T-helper 9 cell (primary cell): ENCODE measurements at regions not wholly inside any gene's neighbourhood (a gene's known extent, or its start where the extent isn't known, plus 50 kb on each side); places are given as distances from the start of the nearest gene placed in this dataset.
"Not testable (repeated sequence)": the region's sequence is repeated elsewhere in the genome, so short reads cannot be mapped to it uniquely, and the experiment has no call there.

ENCODE experiments used
- DNase-seq: peaks from one replicate; pipeline ENCODE4 v3.0.0-alpha.2; 2020

DNA sequence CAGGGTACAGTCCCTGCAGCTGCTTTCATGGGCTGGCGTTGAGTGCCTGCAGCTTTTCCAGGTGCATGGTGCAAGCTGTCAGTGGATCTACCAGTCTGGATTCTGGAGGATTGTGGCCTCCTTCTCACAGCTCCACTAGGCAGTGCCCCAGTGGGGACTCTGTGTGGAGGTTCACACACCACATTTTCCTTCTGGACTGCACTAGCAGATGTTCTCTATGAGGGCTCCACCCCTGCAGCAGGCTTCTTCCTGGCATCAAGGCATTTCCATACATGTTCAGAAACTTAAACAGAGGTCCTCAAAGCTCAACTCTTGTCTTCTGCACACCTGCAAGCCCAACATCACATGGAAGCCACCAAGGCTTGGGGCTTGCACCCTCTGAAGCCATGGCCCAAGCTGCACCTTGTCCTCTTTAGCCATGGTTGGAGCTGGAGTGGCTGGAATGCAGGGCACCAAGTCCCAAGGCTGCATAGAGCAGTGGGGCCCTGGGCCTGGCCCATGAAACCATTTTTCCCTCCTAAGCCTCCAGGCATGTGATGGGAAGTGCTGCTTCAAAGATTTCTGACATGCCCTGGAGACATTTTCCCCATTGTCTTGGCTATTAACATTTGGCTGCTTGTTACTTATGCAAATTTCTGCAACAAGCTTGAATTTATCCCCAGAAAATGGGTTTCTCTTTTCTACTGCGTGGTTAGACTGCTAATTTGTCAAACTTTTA lies 250.2 kb upstream of the COPS8 start:
- no peak for DNase-seq

DNA sequence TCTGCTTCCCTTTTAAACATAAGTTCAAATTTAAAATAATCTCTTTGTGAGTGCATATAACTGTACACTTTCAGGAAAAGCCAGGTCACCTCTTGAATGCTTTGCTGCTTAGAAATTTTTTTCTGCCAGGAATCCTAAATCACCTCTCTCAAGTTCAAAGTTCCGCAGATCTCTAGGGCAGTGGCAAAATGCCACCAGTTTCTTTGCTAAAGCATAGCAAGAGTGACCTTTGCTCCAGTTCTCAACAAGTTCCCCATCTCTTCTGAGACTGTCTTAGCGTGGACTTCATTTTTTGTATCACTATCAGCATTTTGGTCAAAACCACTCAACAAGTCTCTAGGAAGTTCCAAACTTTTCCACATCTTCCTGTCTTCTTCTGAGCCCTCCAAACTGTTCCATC lies 249.7 kb upstream of the COPS8 start:
- not testable (repeated sequence) for DNase-seq

DNA sequence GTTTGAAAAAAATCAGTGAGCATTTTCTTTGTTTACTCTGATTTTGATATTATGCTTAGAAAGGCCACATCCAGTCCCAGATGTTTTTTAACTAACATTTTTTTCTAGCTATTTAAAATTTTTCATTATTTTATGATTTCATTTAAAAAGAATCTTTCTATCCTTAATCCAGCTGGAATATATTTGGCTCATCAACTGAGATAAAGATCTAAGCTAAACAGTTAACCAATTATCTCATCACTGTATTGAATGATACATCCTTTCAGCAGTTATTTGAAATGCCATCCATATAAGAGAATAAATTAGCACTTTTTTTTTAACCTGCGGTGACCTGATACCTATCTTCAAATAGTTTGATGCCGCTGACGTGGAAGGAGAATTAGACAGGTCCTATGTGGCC lies 245.5 kb upstream of the COPS8 start:
- no peak for DNase-seq

DNA sequence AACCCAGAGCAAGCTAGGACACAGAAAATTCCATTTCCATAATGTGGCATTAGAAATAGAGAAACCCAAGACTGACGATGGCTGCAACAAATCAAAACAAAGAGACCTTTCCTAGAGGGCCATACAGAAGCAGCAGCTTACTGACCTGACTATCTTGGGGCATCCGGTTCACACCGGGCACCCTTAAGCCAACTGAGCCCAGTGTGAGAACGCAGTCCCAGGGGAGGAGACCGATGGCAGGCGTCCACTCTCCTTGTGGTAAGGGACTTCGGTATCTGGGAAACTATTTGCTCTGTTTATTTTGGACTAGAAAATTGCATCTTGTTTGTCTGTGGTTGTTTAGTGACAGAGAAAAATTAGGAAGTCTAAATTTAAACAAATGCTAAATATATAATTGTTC lies 244.8 kb upstream of the COPS8 start:
- DNase-seq: no peak

DNA sequence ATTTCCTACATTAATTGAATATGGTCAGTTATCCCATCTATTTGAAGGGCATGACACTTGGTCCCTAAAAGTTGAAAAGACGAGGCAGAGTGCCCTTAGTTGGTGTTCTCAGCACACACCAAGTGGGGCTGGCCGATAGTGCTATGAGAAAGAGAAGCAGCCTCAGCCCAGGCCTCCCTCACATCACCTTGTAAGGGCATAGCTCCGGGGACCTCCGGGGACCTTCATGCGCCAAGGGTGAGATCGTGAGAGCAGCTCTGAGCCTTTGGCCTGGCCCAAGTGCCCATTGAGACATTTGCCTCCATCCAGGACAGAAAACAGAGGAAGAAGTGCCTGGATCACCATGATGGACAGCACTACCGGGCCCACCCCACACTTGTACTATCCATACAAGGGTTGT lies 244.3 kb upstream of the COPS8 start:
- no peak for DNase-seq

DNA sequence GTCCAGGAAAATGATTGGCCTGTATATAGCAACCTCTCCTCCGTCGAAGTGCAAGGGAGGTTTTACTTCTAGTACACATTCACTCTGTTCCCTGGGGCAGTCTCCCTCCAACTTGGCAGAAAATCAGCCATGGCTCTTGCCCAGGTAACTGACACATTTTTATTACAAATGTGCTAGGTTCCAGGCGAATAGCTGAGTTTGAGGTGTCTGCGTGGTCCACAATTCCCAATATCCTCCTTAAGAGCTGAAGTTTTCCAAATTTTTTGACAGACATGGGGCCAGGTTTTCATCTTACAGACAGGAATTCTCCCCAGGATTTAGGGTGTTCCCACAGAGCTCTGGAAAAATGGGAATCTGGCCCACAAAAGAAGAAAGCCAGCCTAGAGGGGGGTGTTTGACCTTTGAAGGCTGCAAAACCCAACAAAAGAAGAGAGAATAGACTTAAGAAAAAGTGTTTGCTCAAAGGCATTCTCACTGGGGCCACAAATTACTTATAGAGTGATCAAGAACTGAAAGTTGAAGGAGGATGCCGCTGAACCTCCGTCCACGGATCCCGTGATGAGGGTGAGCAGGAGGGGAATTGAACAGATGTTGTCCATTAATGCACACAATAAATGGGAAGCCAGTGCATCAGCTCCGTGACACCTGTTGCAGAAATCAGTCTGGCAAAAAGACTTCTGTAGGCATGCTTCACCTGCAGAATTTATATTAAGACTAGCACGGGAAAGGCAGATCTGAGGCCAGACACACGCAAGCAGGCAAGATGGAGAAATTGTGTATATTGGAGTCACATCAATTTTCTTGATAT lies 242.3 kb upstream of the COPS8 start:
- DNase-seq: no peak

DNA sequence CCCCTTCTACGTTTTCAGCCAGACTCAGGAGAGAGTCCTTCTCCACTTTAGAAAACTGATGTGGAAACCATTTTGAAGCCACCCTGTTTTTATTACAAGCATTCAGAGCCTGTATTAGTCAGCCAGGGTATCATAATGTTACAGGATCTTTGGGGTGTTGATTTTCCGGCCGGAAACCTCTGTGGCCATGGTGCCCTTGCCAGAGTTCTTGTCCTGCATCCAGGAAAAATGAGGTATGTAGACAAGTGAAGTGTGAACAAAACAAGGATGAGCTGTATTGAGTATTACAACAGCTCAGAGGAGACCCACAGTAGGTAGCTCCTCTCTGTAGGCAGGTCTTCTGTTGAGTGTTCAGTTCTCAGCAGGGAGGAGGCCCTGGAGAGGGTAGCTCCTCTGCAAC lies 241.0 kb upstream of the COPS8 start:
- DNase-seq: no peak

DNA sequence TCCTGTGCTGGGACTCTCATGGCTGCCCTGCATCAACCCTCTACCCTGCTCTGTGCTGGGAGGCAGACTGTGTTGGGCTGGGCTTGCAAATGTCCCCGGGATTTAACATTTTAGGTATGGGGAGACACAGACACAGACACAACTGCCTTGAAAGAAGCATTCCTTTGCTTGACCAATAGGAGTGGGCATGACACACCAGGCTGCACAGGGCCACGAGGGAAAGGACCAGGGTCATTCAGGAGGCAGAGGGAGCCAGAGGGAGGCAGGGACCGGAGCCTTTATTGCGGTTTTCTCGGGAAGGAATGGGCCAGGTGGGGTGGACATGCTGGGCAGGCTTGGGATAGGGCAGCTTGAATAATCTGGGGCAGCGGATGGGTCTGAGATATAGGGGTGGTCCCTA lies 238.7 kb upstream of the COPS8 start:
- no peak for DNase-seq

DNA sequence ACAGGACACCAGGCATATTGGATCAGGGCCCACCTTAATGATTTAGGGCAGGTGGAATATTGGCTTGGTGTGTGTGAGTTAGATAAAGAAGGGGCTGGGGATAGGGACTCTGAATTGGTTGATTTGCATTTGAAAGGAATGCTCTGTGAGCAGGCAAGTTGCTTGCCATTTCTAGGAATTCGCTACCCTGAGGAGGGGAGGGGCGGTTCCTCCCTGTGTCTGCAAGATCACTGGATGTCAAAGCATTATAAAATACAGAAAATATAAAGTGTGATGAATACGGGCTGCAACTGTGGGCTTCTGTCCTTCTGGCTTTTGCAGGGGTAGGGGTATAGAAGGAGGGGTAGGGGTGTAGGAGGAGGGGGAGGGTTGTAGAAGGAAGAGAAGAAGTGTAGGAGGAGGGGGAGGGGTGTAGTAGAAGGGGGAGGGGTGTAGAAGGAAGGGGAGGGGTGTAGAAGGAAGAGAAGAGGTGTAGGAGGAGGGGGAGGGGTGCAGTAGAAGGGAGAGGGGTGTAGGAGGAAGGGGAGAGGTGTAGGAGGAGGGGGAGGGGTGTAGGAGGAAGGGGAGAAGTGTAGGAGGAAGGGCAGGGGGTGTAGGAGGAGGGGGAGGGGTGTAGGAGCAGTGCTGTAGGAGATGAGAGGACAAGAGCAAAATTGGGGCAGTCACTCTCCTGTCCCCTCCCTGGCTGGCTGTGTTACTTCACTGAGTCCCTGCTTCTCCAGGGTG lies 238.0 kb upstream of the COPS8 start:
- no peak for DNase-seq

DNA sequence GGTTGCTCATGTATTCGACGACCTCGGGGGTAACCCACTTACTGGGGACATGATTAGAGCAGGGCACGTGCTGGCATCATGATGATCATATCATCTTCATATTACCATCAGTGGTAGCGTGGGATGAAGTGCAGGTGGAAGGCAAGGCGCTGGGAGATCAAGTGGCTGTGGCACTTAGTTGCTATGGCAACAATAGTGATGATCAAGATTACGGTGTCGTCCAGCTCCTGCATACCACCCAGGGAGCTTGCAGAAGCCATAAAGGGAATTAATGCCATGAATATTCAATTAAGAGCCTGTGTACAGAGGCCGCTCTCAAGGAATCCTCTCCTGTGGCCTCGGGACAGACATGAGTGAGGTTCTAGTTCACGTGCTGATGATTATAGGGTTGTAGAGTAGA lies 237.2 kb upstream of the COPS8 start:
- no peak for DNase-seq

DNA sequence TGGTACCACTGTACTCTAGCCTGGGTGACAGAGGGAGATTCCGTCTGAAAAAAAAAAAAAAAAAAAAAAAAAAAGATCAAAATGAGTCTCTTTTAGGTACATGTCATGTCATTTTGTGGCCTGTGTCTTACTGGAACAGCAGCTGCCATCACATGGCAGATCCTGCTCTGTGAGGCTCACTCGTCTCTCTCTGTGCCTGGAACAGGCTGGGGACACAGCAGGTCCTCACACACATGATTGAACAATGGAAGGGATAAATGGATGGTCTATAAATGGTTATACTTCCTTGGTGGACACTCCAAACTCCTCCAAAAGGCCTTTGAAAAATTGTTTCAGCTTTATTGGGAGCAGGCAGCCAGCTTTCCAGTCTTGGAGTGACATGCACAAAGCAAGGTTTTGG lies 236.2 kb upstream of the COPS8 start:
- no peak for DNase-seq

DNA sequence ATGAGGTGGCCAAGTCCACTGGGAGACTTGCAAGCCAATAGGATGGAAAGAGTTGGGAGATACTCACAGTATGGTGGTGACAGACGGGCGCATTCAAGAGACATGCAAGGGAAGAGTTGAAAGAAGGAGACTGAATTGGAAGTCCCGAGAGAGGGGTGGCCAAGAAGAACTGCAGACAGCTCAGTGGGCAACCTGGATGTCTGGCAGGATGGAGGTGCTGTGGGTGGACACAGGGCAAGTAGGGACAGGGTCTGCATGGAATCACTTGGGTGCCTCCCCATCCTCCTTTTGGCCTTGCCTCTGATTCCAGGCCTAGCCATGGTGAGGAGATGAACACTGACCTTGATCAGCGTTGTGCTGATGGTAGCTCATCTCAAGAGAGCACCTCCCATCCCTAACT lies 235.7 kb upstream of the COPS8 start:
- DNase-seq: no peak

DNA sequence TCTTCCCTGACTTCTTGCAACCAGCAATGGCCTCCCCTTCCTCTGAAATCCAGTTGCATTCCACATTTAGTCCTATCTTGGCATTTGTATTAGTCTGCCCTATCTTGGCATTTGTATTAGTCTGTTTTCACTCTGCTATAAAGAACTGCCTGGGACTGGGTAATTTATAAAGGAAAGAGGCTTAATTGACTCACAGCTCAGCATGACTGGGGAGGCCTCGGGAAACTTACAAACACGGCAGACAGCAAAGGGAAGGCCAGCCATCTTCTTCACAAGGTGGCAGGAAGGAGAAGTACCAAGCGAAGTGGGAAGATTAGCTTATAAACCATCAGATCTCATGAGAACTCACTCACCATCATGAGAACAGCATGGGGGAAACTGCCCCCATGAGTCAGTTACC lies 234.5 kb upstream of the COPS8 start:
- no peak for DNase-seq

DNA sequence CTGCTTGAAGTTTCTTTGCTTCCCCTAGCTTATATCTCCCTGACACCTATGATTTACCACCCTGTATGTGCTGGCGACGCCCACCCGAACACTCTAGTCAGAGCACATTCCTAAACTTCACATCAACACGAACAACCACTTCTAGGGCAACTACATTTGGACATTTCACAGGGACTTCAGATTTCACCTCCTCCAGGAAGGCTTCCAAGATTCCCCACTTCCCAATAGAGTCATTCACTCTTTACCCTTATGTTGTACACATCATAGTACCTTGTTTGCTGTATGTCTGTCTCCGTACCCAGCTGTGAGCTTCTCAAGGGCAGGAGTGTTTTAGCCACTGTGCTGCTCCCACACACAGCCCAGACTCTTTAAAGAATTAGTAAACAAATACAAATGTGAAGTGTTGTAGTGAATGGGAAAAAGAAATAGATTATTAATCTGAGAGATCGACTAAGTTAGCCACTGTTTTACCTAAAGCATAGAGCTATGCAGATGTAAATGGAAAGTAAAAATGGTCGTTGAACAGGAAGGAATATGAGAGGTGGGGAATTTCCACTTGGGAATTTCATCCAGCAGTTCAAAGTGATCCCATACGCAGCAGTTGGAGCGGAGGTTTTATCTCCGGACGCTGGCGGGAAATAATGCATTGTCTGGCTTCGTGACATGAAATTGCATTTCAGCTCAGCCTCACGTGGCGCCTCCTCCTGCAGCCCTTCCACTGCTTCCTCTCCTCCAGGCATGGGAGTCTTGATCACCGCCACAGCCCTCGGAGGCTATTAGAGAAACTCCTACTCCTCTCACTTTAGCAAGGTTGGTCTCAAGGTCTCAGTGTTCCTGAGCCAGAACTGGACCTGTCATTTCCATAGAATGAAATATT lies 233.4 kb upstream of the COPS8 start:
- no peak for DNase-seq

DNA sequence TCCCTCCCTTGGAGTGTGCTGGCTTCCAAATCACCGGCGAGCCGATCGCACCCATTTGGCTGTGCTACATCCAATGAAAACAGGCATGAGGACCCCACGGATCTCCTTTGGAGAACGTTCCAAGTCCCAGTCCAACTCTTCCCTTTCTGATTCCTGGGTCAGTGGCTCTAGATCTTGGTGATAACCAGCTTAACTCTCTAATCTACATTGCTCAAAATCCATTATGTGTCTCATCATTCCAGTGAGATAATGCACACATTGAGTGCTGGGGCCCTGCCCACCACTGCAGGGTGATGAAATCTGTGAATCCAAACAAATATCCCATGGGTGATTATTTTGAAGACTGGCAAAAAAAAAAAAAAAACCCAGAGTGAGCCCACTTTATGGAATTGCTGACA lies 232.7 kb upstream of the COPS8 start:
- no peak for DNase-seq

DNA sequence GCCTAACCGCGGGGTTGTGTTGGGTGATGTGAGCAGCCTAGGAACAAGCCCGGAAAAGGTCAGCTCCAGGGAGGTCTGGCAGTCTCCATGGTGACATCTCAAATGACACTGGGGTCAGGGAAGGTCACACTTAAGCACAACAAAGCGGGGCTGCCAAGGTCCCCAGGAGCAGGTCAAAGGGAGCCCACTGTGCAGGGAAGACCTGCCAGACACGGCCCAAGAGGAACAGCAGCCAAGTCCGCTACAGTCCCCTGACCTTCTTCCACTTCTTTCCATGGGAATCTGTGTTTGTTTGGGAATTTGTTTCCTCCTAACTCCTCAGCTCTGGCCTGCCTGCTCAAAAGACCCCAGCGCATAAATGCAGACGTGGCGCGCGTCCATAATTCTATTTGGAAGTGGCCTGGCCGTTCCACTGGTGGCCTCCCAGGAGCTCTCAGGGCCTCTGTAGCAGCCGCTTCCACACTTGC lies 232.1 kb upstream of the COPS8 start:
- DNase-seq: no peak

DNA sequence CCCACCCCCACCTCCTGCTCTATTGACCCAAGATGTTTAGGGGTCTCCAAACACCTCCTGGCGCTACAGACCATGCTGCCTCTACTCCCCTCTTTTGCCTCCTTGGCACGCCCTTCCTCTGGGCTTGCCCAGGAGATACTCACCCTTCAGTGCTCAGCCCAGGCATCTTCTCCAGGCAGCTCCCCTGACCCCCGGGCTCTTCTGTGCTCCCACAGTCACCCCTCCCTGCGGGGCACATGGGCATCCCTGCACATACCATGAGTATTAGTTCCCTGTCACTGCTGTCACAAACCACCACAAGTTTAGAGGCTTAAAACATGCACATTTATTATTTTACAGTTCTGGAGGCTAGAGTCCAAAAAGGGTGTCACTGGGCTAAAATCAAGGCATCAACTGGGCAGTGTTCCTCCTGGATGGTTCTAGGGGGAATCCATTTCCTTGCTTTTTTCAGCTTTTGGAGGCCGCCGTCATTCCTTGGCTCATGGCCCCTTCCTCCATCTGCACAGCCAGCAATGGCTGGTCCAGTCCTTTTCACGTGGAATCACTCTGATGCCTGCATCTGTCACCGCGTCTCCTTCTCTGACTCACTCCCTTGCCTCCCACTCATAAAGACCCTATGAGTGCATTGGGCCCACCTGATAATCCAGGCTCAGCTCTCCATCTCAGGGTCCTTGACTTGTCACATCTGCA lies 230.4 kb upstream of the COPS8 start:
- DNase-seq: no peak

DNA sequence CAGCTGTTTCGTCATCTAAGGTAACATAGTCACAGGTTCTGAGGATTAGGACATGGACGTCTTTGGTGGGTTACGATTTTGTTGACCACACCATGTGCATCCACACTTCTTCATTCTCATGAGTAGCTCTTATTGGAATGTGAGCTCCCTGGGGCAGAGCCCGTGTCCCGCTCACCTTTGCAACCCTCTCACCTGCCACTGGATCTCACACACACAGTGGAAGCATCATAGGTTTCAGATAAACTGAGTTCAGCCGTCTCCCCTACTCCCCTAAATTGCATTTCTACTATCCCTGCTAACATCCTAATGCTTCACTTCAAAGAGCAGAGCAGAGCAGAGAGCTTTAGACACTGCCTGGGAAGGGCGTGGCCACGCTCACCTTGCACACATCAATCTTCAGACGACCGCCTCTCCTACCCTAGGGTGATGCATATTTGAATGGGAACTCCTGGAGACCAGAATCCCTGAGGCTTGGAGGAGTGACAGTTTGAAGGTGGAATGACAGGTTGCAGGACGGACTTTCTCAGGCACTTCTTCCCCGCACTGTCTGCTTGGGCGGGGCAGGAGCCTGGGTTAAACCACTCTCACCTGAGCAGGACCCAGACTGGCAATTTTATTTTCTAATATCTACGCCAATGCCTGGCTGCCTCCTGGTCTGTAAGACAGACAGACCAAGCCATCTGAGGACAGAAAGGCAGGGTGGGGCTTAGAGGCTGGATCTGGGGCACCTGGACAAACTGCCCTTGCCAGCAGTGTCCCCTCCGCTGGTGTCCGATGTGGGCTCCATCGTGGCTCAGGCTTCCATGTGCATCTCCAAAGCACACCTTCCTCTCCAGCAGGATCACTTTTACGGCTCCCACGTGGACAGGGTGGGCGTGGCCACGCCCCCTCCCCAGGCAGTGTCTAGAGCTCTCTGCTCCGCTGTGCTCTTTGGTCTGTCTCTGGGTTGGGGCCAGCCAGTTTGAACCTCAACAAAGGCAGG lies 229.5 kb upstream of the COPS8 start:
- DNase-seq: no peak

DNA sequence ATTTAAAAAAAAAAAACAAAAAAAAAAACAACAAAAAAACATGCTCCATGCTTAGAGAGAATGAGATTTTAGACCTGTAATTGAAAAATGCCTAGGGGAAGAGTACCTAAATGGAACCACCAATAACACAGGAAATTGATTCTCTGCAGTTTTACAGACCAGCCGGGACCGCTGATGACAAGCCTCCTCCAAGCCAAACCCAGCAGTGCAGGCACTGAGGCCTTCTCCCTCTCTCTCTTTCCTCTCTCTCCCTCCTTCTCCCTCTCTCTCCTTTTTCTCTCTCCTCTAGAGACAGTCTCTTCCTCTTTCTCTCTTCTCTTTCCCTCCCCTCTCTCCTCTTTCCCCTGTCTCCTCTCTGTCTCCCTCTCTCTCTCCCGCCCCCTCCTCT lies 228.8 kb upstream of the COPS8 start:
- DNase-seq: no peak

DNA sequence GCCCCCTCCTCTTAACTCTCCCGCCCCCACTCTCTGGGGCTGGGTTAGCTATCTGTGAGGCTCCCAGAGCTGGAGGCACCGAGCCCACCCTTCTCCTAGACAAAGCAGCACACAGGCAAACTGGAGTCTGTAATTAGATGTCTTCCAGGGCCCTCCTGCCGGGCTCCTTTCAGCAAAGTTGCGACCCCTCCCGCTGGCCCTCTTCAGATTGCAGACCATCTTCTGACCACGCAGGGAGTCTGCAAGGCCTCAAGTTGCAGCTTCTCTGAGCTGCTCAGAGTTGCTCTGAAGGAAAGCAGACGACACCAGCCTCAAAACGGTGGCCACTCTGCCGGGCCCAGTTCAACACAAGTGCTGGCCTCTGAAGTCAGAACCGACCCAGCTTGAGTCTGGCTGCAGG lies 228.4 kb upstream of the COPS8 start:
- no peak for DNase-seq

DNA sequence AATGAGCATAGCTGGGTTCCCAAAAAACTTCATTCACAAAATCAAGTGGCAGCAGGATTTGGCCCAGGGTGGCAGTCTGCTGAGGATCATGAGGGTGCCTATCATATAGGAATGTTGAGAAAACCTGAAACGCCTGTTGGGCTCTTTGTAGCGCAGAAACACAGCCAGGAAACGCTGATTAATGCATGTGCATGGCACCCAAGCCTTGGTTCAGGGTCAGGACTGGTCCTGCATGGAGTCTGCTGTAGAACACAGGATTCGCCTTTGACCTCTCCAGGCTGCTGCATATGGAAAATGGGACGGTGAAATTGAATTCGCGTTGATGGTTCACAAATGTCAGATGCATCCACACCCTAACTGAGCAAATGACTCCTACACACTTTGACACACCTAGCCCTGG lies 227.9 kb upstream of the COPS8 start:
- no peak for DNase-seq
